ENCODE measurements at regions not wholly inside any gene's neighbourhood (a gene's known extent, or its start where the extent isn't known, plus 50 kb on each side); places are given as distances from the start of the nearest gene placed in this dataset.
"Not testable (repeated sequence)": the region's sequence is repeated elsewhere in the genome, so short reads cannot be mapped to it uniquely, and the experiment has no call there.

- Histone ChIP-seq H3K27me3 (peaks cover 12% of the 10 kb centered on the region), H3K36me3 (replicated peaks; ENCODE audit: insufficient read depth, low read depth) (no peaks in the 10 kb centered on the region), H2AFZ (no peak overlapping the region), H3K9me2 (replicated peaks; ENCODE audit: insufficient read depth) (no peaks in the 10 kb centered on the region), H3K79me2 (no peaks in the 10 kb centered on the region), H3K4me1 (ENCODE audit: insufficient read depth) (peaks cover 5% of the 10 kb centered on the region), H3K9me3 (ENCODE audit: low read depth) (no peaks in the 10 kb centered on the region), H3K4me2 (no peak overlapping the region), H3K4me3 (no peak overlapping the region), H3K27ac (no peak overlapping the region), H4K20me1 (ENCODE audit: insufficient read depth, poor library complexity, severe bottlenecking) (no peaks in the 10 kb centered on the region)
- TF ChIP-seq CTCF (IDR thresholded peaks at IDR 0.05; ENCODE audit: poor library complexity), result no peak
- WGBS (ENCODE audit: low lambda C conversion rate, missing lambda C conversion rate), result 81% methylated on average over 26 of the region's 26 CpGs
- DNase-seq (ENCODE audit: low spot score), result no peak
Measured at GRCh38 chr12:131573631-131574394, 137.1 kb upstream of the SFSWAP start.

- Histone ChIP-seq H4K20me1 (ENCODE audit: insufficient read depth, poor library complexity, severe bottlenecking) (no peaks in the 10 kb centered on the region), H2AFZ (no peak overlapping the region), H3K27me3 (peaks cover 17% of the 10 kb centered on the region), H3K27ac (no peak overlapping the region), H3K4me3 (no peak overlapping the region), H3K4me1 (ENCODE audit: insufficient read depth) (peaks cover 5% of the 10 kb centered on the region), H3K9me3 (ENCODE audit: low read depth) (no peaks in the 10 kb centered on the region), H3K79me2 (no peaks in the 10 kb centered on the region), H3K4me2 (no peak overlapping the region), H3K9me2 (replicated peaks; ENCODE audit: insufficient read depth) (no peaks in the 10 kb centered on the region), H3K36me3 (replicated peaks; ENCODE audit: insufficient read depth, low read depth) (no peaks in the 10 kb centered on the region)
- 31% methylated on average over 10 of the region's 10 CpGs for WGBS (ENCODE audit: low lambda C conversion rate, missing lambda C conversion rate)
- TF ChIP-seq EZH2 (IDR thresholded peaks at IDR 0.05; ENCODE audit: borderline replicate concordance), result no peak
- TF ChIP-seq CTCF (IDR thresholded peaks at IDR 0.05; ENCODE audit: poor library complexity), result no peak
- TF ChIP-seq EZH2phosphoT487 (IDR thresholded peaks at IDR 0.05; ENCODE audit: low read depth, severe bottlenecking, unreplicated experiment), result no peak
- no peak for DNase-seq (ENCODE audit: low spot score)
Measured at GRCh38 chr12:131574395-131574771, 136.5 kb upstream of the SFSWAP start.

GRCh38 chr12:131575371-131575770 is 135.5 kb upstream of the SFSWAP start:
- H3K9me3 ChIP-seq (ENCODE audit: low read depth), result no peaks in the 10 kb centered on the region
- H2AFZ ChIP-seq, result no peak overlapping the region
- H3K79me2 ChIP-seq, result no peaks in the 10 kb centered on the region
- H3K36me3 ChIP-seq (replicated peaks; ENCODE audit: insufficient read depth, low read depth), result no peaks in the 10 kb centered on the region
- peaks cover 5% of the 10 kb centered on the region for H3K4me1 ChIP-seq (ENCODE audit: insufficient read depth)
- H3K9me2 ChIP-seq (replicated peaks; ENCODE audit: insufficient read depth), result no peaks in the 10 kb centered on the region
- peaks cover 21% of the 10 kb centered on the region for H3K27me3 ChIP-seq
- no peak for TF ChIP-seq EZH2 (IDR thresholded peaks at IDR 0.05; ENCODE audit: borderline replicate concordance)
- no peak overlapping the region for H3K4me3 ChIP-seq
- DNase-seq (ENCODE audit: low spot score), result no peak
- WGBS (ENCODE audit: low lambda C conversion rate, missing lambda C conversion rate), result 83% methylated on average over 4 of the region's 4 CpGs
- H3K4me2 ChIP-seq, result no peak overlapping the region
- no peaks in the 10 kb centered on the region for H4K20me1 ChIP-seq (ENCODE audit: insufficient read depth, poor library complexity, severe bottlenecking)
- H3K27ac ChIP-seq, result no peak overlapping the region

GRCh38 chr12:131576734-131577133 is 134.2 kb upstream of the SFSWAP start:
- not testable (repeated sequence) for H3K27ac ChIP-seq; H3K4me2 ChIP-seq; H4K20me1 ChIP-seq (ENCODE audit: insufficient read depth, poor library complexity, severe bottlenecking); H3K36me3 ChIP-seq (replicated peaks; ENCODE audit: insufficient read depth, low read depth); H3K79me2 ChIP-seq; H3K4me3 ChIP-seq; H3K9me2 ChIP-seq (replicated peaks; ENCODE audit: insufficient read depth); H2AFZ ChIP-seq; H3K4me1 ChIP-seq (ENCODE audit: insufficient read depth); H3K9me3 ChIP-seq (ENCODE audit: low read depth); DNase-seq (ENCODE audit: low spot score)
- peaks cover 21% of the 10 kb centered on the region for H3K27me3 ChIP-seq
- 98% methylated on average over 11 of the region's 17 CpGs for WGBS (ENCODE audit: low lambda C conversion rate, missing lambda C conversion rate)
